Left lung (tissue), 4 donors: ENCODE measurements at regions not wholly inside any gene's neighbourhood (a gene's known extent, or its start where the extent isn't known, plus 50 kb on each side); places are given as distances from the start of the nearest gene placed in this dataset.

ENCODE experiments used
- ATAC-seq: fragments of 200-7000 bp; cut with Tn5 transposase; one replicate; pipeline ENCODE4 v1.9.1; 2020; ENCODE audit warnings: moderate library complexity
- DNase-seq, 4 donors: peaks; one replicate each; pipeline ENCODE4 v3.0.0-alpha.2; 2013 to 2020
- H3K27ac ChIP-seq, 2 donors: fragments of 200-600 bp; sonication (generic) in 1 of 2; one replicate each; pipeline versions ENCODE4 v1.5.0 to v1.8.0; 2020 to 2021
- H3K27me3 ChIP-seq, 2 donors: fragments of 200-600 bp; sonication (generic) in 1 of 2; one replicate each; pipeline versions ENCODE4 v1.5.0 to v1.8.0; 2020 to 2021
- H3K36me3 ChIP-seq, 2 donors: fragments of 200-600 bp; sonication (generic) in 1 of 2; one replicate each; pipeline versions ENCODE4 v1.5.0 to v1.8.0; 2020 to 2021
- H3K4me1 ChIP-seq, 2 donors: fragments of 200-600 bp; one replicate each; pipeline ENCODE4 v1.8.0; 2021
- H3K4me3 ChIP-seq, 2 donors: fragments of 200-600 bp; sonication (generic) in 1 of 2; one replicate each; pipeline versions ENCODE4 v1.5.0 to v1.8.0; 2020 to 2021; ENCODE audit warnings: mild to moderate bottlenecking in 1 of 2
- H3K9me3 ChIP-seq, 2 donors: fragments of 200-600 bp; sonication (generic) in 1 of 2; one replicate each; pipeline versions ENCODE4 v1.5.0 to v1.8.0; 2020 to 2021
- CTCF ChIP-seq, 2 donors: fragments of 200-600 bp; sonication (generic) in 1 of 2; IDR thresholded peaks; one replicate each; pipeline versions ENCODE4 v1.5.0 to v1.8.0; 2021; ENCODE audit warnings: antibody characterized with exemption in 2 of 2
- intact Hi-C, 2 donors: fragments of 100-400 bp; cut with DNase I; formaldehyde crosslinking; loops; one replicate each; pipeline versions ENCODE4 v1.11.2 to v1.14.2; 2022
- donor health status: DM: no; HTN: yes; CAD: no.
- donor health status: DM: no; HTN: no; CAD: no.

GRCh38 chr7:26584326-26584725, 280.1 kb downstream of the SKAP2 start:
- no peak overlapping the region for H3K27ac ChIP-seq
- no peaks in the 10 kb centered on the region for H3K27me3 ChIP-seq
- H3K36me3 ChIP-seq, result no peaks in the 10 kb centered on the region
- peak in 1 of 4 donors; percentile 13 for DNase-seq
- no peak for TF ChIP-seq CTCF (IDR thresholded peaks at IDR 0.05)
- H3K4me1 ChIP-seq, result no peaks in the 10 kb centered on the region
- intact Hi-C loops, result no loop called here
- no peaks in the 10 kb centered on the region for H3K9me3 ChIP-seq
- no peak overlapping the region for H3K4me3 ChIP-seq
- ATAC-seq, result no peak

GRCh38 chr7:26584987-26585665, 279.3 kb downstream of the SKAP2 start:
- H3K9me3 ChIP-seq, result no peaks in the 10 kb centered on the region
- no peak for ATAC-seq
- H3K4me1 ChIP-seq, result no peaks in the 10 kb centered on the region
- no peaks in the 10 kb centered on the region for H3K27me3 ChIP-seq
- TF ChIP-seq CTCF (IDR thresholded peaks at IDR 0.05), result no peak
- H3K27ac ChIP-seq, result no peak overlapping the region
- intact Hi-C loops, result no loop called here
- no peaks in the 10 kb centered on the region for H3K36me3 ChIP-seq
- H3K4me3 ChIP-seq, result no peak overlapping the region
- DNase-seq, result no peak

GRCh38 chr7:26587536-26587935, 276.9 kb downstream of the SKAP2 start:
- Histone ChIP-seq H3K27me3 (no peaks in the 10 kb centered on the region), H3K27ac (no peak overlapping the region), H3K36me3 (no peaks in the 10 kb centered on the region), H3K9me3 (no peaks in the 10 kb centered on the region), H3K4me1 (no peaks in the 10 kb centered on the region), H3K4me3 (no peak overlapping the region)
- no peak for TF ChIP-seq CTCF (IDR thresholded peaks at IDR 0.05)
- ATAC-seq (no peak), DNase-seq (no peak)
- intact Hi-C loops, result no loop called here

- Histone ChIP-seq H3K27ac (no peak overlapping the region), H3K27me3 (no peaks in the 10 kb centered on the region), H3K4me3 (no peak overlapping the region), H3K9me3 (no peaks in the 10 kb centered on the region), H3K36me3 (no peaks in the 10 kb centered on the region), H3K4me1 (peaks cover 0 to 4% of the 10 kb centered on the region in 2 donors)
- ATAC-seq, result no peak
- intact Hi-C loops, result no loop called here
- no peak for TF ChIP-seq CTCF (IDR thresholded peaks at IDR 0.05)
- no peak for DNase-seq
These were observed 275.9 kb downstream of the SKAP2 start for GRCh38 chr7:26588511-26588910.

GRCh38 chr7:26590709-26591108, 273.7 kb downstream of the SKAP2 start:
- no peak overlapping the region for H3K27ac ChIP-seq
- no peaks in the 10 kb centered on the region for H3K27me3 ChIP-seq
- ATAC-seq (no peak), DNase-seq (no peak)
- no peaks in the 10 kb centered on the region for H3K36me3 ChIP-seq
- intact Hi-C loops, result no loop called here
- H3K4me3 ChIP-seq, result no peak overlapping the region
- no peaks in the 10 kb centered on the region for H3K9me3 ChIP-seq
- TF ChIP-seq CTCF (IDR thresholded peaks at IDR 0.05), result no peak
- peaks cover 0 to 4% of the 10 kb centered on the region in 2 donors for H3K4me1 ChIP-seq
